ENCODE measurements at regions not wholly inside any gene's neighbourhood (a gene's known extent, or its start where the extent isn't known, plus 50 kb on each side); places are given as distances from the start of the nearest gene placed in this dataset.

- no peak for TF ChIP-seq GATA3 (IDR thresholded peaks at IDR 0.05; ENCODE audit: low read depth, low read length)
- no peak for TF ChIP-seq GATA2 (IDR thresholded peaks at IDR 0.05; ENCODE audit: low read depth, low read length)
These were observed 171.5 kb downstream of the NUAK1 start for GRCh38 chr12:105967038-105967776.

All from SH-SY5Y (cell line).